ENCODE measurements at regions not wholly inside any gene's neighbourhood (a gene's known extent, or its start where the extent isn't known, plus 50 kb on each side); places are given as distances from the start of the nearest gene placed in this dataset.

DNA sequence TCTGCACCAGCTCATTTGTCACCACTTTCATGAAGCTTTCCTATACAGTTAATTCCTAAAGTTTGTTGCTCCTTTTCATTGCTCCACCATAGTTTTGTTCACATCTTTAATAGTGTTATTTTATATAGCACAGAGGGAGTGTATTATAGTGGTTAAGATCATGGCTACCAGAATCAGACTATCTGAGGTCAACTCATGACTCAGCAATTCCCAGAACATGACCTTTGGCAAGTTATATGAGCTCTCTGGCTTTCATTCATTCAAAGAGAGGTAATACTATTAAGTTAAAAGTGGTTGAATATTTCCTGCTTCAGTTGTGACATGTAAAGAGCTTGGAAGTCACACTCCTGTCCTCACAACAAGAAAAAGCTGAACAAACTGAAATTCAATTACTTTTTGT lies 1073.5 kb downstream of the NAALADL2 start:
- TF ChIP-seq CTCF (IDR thresholded peaks at IDR 0.05; ENCODE audit: insufficient read depth, low read length, poor library complexity, severe bottlenecking): no peak
- DNase-seq (ENCODE audit: extremely low read depth, insufficient read length): no peak
- H3K36me3 ChIP-seq (ENCODE audit: control insufficient read depth, insufficient read depth, low read length): no peaks in the 10 kb centered on the region

DNA sequence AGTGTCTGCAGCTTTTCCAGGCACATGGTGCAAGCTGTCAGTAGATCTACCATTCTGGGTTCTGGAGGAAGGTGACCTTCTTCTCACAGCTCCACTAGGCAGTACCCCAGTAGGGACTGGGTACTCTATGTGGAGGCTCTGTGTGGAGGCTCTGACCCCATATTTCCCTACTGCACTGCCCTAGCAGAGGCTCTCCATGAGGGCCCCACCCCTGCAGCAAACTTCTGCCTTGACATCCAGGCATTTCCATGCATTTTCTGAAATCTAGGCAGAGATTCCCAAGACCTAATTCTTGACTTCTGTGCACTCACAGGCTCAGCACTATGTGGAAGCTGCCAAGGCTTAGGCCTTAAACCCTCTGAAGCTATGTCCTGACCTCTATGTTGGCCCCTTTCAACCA lies 1060.0 kb downstream of the NAALADL2 start:
- H3K4me3 ChIP-seq (replicated peaks; ENCODE audit: low read depth, low read length): no peak overlapping the region
- H3K36me3 ChIP-seq (ENCODE audit: control insufficient read depth, insufficient read depth, low read length): no peaks in the 10 kb centered on the region
- no peak for DNase-seq (ENCODE audit: extremely low read depth, insufficient read length)
- TF ChIP-seq CTCF (IDR thresholded peaks at IDR 0.05; ENCODE audit: insufficient read depth, low read length, poor library complexity, severe bottlenecking): no peak
- no peaks in the 10 kb centered on the region for H3K27me3 ChIP-seq (replicated peaks; ENCODE audit: control insufficient read depth, insufficient read depth, low read length)

More for the DNA sequence above, 1073.5 kb downstream of the NAALADL2 start:
- Histone ChIP-seq H3K4me3 (replicated peaks; ENCODE audit: low read depth, low read length) (no peak overlapping the region), H3K27me3 (replicated peaks; ENCODE audit: control insufficient read depth, insufficient read depth, low read length) (no peaks in the 10 kb centered on the region)

GRCh38 chr3:175916191-175916934 lies 1057.2 kb downstream of the NAALADL2 start:
- H3K27me3 ChIP-seq (replicated peaks; ENCODE audit: control insufficient read depth, insufficient read depth, low read length): no peaks in the 10 kb centered on the region
- TF ChIP-seq CTCF (IDR thresholded peaks at IDR 0.05; ENCODE audit: insufficient read depth, low read length, poor library complexity, severe bottlenecking): no peak
- DNase-seq (ENCODE audit: extremely low read depth, insufficient read length): no peak
- H3K36me3 ChIP-seq (ENCODE audit: control insufficient read depth, insufficient read depth, low read length): no peaks in the 10 kb centered on the region
- no peak overlapping the region for H3K4me3 ChIP-seq (replicated peaks; ENCODE audit: low read depth, low read length)

DNA sequence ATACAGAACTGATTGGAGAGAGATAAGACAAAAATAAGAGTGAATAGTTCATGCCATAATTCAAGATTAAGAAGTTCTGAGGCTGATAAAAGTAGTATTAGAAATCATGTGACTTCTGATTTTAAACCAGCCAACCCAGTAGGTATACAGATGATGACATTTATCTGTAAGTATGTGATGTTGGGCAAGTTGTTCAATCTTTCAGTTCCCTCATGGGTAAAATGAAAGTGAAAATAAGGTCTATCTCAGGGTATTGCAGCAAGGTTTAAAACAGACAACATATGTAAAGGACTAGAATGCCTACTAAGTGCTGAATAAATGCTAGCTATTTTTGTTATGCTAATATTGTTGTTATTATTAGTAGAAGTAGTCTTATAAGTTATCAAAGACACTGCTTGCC lies 1055.7 kb downstream of the NAALADL2 start:
- TF ChIP-seq CTCF (IDR thresholded peaks at IDR 0.05; ENCODE audit: insufficient read depth, low read length, poor library complexity, severe bottlenecking): no peak
- Histone ChIP-seq H3K36me3 (ENCODE audit: control insufficient read depth, insufficient read depth, low read length) (no peaks in the 10 kb centered on the region), H3K4me3 (replicated peaks; ENCODE audit: low read depth, low read length) (no peak overlapping the region), H3K27me3 (replicated peaks; ENCODE audit: control insufficient read depth, insufficient read depth, low read length) (no peaks in the 10 kb centered on the region)
- DNase-seq (ENCODE audit: extremely low read depth, insufficient read length): no peak

DNA sequence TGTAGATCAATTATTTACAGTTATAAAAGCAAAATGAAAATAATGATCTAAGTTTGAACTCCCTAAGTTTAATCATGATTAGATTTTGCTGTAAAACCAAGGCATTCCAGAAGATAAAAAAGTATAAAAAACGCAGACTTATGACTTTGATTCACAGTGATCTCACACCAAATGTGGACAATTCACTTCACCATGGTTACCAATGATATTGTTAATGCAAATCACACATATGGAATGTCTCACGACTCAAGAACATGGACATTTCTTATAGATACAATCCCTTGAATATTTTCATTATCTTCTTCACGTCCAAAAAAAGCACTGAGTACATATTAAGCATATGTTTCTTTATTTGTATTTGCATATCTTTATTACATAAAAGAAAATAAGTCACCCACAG lies 1054.2 kb downstream of the NAALADL2 start:
- Histone ChIP-seq H3K36me3 (ENCODE audit: control insufficient read depth, insufficient read depth, low read length) (no peaks in the 10 kb centered on the region), H3K27me3 (replicated peaks; ENCODE audit: control insufficient read depth, insufficient read depth, low read length) (no peaks in the 10 kb centered on the region), H3K4me3 (replicated peaks; ENCODE audit: low read depth, low read length) (no peak overlapping the region)
- no peak for TF ChIP-seq CTCF (IDR thresholded peaks at IDR 0.05; ENCODE audit: insufficient read depth, low read length, poor library complexity, severe bottlenecking)
- DNase-seq (ENCODE audit: extremely low read depth, insufficient read length): no peak

DNA sequence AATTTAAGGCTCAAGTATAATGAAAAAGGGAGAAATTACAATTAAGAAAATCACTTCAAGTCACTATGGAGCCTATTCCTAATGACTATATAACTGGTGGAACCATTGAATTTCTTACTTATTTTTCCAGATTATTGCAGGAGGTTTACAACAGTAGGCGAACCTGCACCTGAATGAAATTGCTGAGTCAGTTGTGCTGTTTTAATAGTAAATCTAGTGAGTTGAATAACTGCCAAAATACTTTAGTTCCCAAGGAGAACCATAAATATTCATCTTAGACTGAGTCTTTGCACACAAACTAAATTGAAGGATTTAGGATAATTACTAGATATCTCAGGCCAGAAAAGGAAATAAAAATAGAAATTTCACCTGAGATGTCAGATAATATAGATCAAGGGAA lies 1052.8 kb downstream of the NAALADL2 start:
- H3K27me3 ChIP-seq (replicated peaks; ENCODE audit: control insufficient read depth, insufficient read depth, low read length): no peaks in the 10 kb centered on the region
- TF ChIP-seq CTCF (IDR thresholded peaks at IDR 0.05; ENCODE audit: insufficient read depth, low read length, poor library complexity, severe bottlenecking): no peak
- no peak overlapping the region for H3K4me3 ChIP-seq (replicated peaks; ENCODE audit: low read depth, low read length)
- DNase-seq (ENCODE audit: extremely low read depth, insufficient read length): no peak
- H3K36me3 ChIP-seq (ENCODE audit: control insufficient read depth, insufficient read depth, low read length): no peaks in the 10 kb centered on the region
